Endodermal cell (in vitro differentiated cells): ENCODE measurements at regions not wholly inside any gene's neighbourhood (a gene's known extent, or its start where the extent isn't known, plus 50 kb on each side); places are given as distances from the start of the nearest gene placed in this dataset.

ENCODE experiments used
- DNase-seq: peaks from one replicate; pipeline ENCODE4 v3.0.0-alpha.2; 2017
- H3K27ac ChIP-seq: 2 replicates; pipeline ENCODE4 v1.5.1; 2013; ENCODE audit warnings: mild to moderate bottlenecking, low read depth, low read length, moderate library complexity
- H3K27me3 ChIP-seq: 2 replicates; pipeline ENCODE4 v1.6.1; 2013; ENCODE audit warnings: mild to moderate bottlenecking, low read length, moderate library complexity; ENCODE audit not compliant: insufficient read depth, control insufficient read depth, poor library complexity, severe bottlenecking
- H3K36me3 ChIP-seq: 2 replicates; pipeline ENCODE4 v1.7.0; 2013; ENCODE audit warnings: mild to moderate bottlenecking, low read length, moderate library complexity; ENCODE audit not compliant: control insufficient read depth, insufficient read depth
- H3K4me1 ChIP-seq: one replicate; pipeline ENCODE4 v1.7.0; 2013; ENCODE audit warnings: low read length; ENCODE audit not compliant: control insufficient read depth, insufficient read depth
- H3K4me3 ChIP-seq: 2 replicates; pipeline ENCODE4 v1.5.1; 2013; ENCODE audit warnings: mild to moderate bottlenecking, low read length, moderate library complexity
- H3K9ac ChIP-seq: 2 replicates; pipeline ENCODE4 v1.6.1; 2013; ENCODE audit warnings: mild to moderate bottlenecking, low read length, moderate library complexity; ENCODE audit not compliant: poor library complexity, severe bottlenecking; ENCODE audit errors: extremely low read depth
- H3K9me3 ChIP-seq: 2 replicates; pipeline ENCODE4 v1.6.1; 2013; ENCODE audit warnings: mild to moderate bottlenecking, low read length, moderate library complexity; ENCODE audit not compliant: control insufficient read depth
- H3K27ac Mint-ChIP-seq: 2 replicates; pipeline ENCODE4 v1.8.0; 2020; ENCODE audit warnings: mixed read lengths
- H3K27me3 Mint-ChIP-seq: 2 replicates; pipeline ENCODE4 v1.8.0; 2021; ENCODE audit warnings: mild to moderate bottlenecking, mixed read lengths; ENCODE audit not compliant: insufficient read depth
- H3K36me3 Mint-ChIP-seq: 2 replicates; pipeline ENCODE4 v1.8.0; 2020; ENCODE audit warnings: low read depth, mixed read lengths
- H3K4me1 Mint-ChIP-seq: 2 replicates; pipeline ENCODE4 v1.8.0; 2020; ENCODE audit warnings: mixed read lengths
- H3K4me3 Mint-ChIP-seq: 2 replicates; pipeline ENCODE4 v1.8.0; 2020; ENCODE audit warnings: mild to moderate bottlenecking, moderate library complexity, mixed read lengths
- H3K9me3 Mint-ChIP-seq: 2 replicates; pipeline ENCODE4 v1.8.0; 2020; ENCODE audit warnings: mild to moderate bottlenecking, mixed read lengths
- WGBS, 2 experiments: methylation state at CpG; one replicate each; pipeline versions ENCODE4 v1.1.5 to v1.1.7; 2013; ENCODE audit warnings: missing lambda C conversion rate in 2 of 2, mixed read lengths in 1 of 2; ENCODE audit not compliant: insufficient coverage in 1 of 2, insufficient read length in 1 of 2; 5-methylcytosine and 5-hydroxymethylcytosine counted together
- TF ChIP-seq, protein P1 (sequence below): fragments of 200-600 bp; sonication (generic); conservative IDR thresholded peaks from 2 replicates; pipeline ENCODE4 v1.5.0; 2021; ENCODE audit warnings: antibody characterized with exemption, mild to moderate bottlenecking

DNA sequence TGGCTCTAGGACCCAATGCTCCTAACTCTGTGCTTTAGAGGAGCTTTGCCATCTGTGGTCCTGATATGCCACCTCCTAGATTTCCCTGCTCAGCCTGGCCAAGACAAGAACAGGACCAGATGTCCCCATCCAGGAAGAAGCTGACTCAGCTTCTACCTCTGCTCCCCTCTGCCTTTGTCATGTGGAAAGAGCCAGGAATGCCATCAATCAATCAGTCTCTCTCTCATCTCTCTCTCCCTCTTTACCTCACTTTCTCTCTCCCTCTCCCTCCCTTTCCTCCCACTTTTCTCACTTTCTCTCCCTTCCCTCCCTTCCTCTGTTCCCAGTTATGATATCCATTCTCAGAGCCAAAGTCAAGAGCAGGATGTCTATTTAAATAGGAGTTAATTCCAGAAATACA is 892.5 kb upstream of the TMEM132C start:
- Mint-ChIP-seq H3K4me1 (no peaks in the 10 kb centered on the region), H3K9me3 (no peaks in the 10 kb centered on the region), H3K36me3 (no peaks in the 10 kb centered on the region), H3K27me3 (no peaks in the 10 kb centered on the region), H3K27ac (no peak overlapping the region), H3K4me3 (no peak overlapping the region)
- Histone ChIP-seq H3K4me1 (no peaks in the 10 kb centered on the region), H3K27ac (no peak overlapping the region), H3K4me3 (no peak overlapping the region), H3K27me3 (no peaks in the 10 kb centered on the region), H3K36me3 (no peaks in the 10 kb centered on the region), H3K9ac (no peak overlapping the region), H3K9me3 (no peaks in the 10 kb centered on the region)
- DNase-seq, result no peak
- TF ChIP-seq, protein P1, sequence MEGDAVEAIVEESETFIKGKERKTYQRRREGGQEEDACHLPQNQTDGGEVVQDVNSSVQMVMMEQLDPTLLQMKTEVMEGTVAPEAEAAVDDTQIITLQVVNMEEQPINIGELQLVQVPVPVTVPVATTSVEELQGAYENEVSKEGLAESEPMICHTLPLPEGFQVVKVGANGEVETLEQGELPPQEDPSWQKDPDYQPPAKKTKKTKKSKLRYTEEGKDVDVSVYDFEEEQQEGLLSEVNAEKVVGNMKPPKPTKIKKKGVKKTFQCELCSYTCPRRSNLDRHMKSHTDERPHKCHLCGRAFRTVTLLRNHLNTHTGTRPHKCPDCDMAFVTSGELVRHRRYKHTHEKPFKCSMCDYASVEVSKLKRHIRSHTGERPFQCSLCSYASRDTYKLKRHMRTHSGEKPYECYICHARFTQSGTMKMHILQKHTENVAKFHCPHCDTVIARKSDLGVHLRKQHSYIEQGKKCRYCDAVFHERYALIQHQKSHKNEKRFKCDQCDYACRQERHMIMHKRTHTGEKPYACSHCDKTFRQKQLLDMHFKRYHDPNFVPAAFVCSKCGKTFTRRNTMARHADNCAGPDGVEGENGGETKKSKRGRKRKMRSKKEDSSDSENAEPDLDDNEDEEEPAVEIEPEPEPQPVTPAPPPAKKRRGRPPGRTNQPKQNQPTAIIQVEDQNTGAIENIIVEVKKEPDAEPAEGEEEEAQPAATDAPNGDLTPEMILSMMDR, result no peak

DNA sequence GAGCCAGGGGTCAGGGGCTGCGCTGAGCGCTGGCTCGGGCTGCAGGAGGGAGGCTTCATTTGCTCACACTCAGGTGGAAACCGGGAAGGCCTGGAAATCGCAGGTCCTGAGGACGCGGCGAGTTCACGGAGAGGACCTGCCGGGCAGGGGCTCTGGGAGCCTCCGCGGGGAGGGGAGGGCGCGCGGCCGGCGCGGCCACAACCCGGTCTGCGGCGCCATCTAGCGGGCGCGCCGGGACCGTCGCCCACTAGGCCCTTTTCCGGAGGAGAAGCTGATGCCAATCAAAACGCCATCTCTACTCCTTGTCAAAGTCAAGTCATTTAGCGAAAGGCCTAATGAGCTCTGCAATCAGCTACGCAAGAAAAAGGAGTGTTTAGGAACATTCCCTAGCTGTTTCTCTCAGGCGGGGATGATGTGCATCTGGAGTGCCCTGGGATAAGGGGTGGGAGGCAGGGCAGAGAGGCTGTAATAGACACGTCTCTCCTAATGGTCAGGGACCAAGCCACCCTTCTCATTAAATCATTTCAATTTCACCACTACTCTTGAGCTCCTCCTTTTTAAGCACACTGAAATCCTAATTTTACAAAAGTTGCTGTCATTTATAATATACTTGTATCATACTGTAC is 885.8 kb upstream of the TMEM132C start:
- Histone ChIP-seq H3K4me3 (peak overlapping the region; percentile 66), H3K4me1 (no peaks in the 10 kb centered on the region), H3K9ac (peak overlapping the region; percentile 25), H3K27ac (no peak overlapping the region), H3K36me3 (no peaks in the 10 kb centered on the region), H3K27me3 (no peaks in the 10 kb centered on the region), H3K9me3 (no peaks in the 10 kb centered on the region)
- Mint-ChIP-seq H3K27me3 (peaks cover 12% of the 10 kb centered on the region), H3K9me3 (no peaks in the 10 kb centered on the region), H3K4me3 (peak overlapping the region; percentile 21), H3K36me3 (no peaks in the 10 kb centered on the region), H3K27ac (no peak overlapping the region), H3K4me1 (no peaks in the 10 kb centered on the region)
- WGBS, 2 experiments, result 1 to 6% methylated on average over 22 to 33 of the region's 33 CpGs
- TF ChIP-seq, protein P1, result peak; percentile 99
- DNase-seq, result peak; percentile 95

DNA sequence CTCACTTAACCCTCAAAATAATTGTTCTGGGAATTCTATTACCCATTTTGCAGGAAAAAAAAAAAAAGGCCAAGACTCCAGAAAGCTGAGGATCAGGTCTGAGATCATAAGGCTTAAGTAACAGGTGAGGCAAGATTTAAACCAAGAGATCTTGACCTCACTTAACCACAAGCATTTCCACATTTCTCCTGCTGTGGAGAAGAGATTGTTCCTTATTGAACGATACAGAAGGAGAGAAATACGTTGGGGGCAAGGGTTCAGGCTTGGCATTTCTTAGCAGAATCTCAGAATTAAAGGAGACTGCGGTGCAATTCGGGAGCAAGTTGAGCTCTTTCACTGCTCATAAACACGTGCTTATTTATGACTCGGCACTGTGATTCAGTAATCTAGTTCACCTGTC is 885.3 kb upstream of the TMEM132C start:
- Histone ChIP-seq H3K4me3 (no peak overlapping the region), H3K27ac (no peak overlapping the region), H3K27me3 (no peaks in the 10 kb centered on the region), H3K9ac (no peak overlapping the region), H3K4me1 (no peaks in the 10 kb centered on the region), H3K9me3 (no peaks in the 10 kb centered on the region), H3K36me3 (no peaks in the 10 kb centered on the region)
- Mint-ChIP-seq H3K4me3 (no peak overlapping the region), H3K4me1 (no peaks in the 10 kb centered on the region), H3K27ac (no peak overlapping the region), H3K9me3 (no peaks in the 10 kb centered on the region), H3K36me3 (no peaks in the 10 kb centered on the region), H3K27me3 (peaks cover 12% of the 10 kb centered on the region)
- no peak for DNase-seq
- TF ChIP-seq, protein P1, result no peak
- 85 to 92% methylated on average over 6 of the region's 6 CpGs for WGBS, 2 experiments
